H1 (cell line): ENCODE measurements at regions not wholly inside any gene's neighbourhood (a gene's known extent, or its start where the extent isn't known, plus 50 kb on each side); places are given as distances from the start of the nearest gene placed in this dataset.

Source experiments
- CREB1 ChIP-seq: IDR thresholded peaks from 2 replicates; pipeline ENCODE4 v1.6.1; 2012; ENCODE audit warnings: inconsistent platforms
- CTCF ChIP-seq, 3 experiments: IDR thresholded peaks; 1 replicate in 2 of 3; 2 replicates in 1 of 3; pipeline versions ENCODE4 v1.5.1 to v1.6.1; 2011; ENCODE audit warnings: low read length in 3 of 3, mild to moderate bottlenecking in 3 of 3, inconsistent platforms in 2 of 3, low read depth in 1 of 3, moderate library complexity in 1 of 3; ENCODE audit not compliant: insufficient read depth in 1 of 3; ENCODE audit errors: control extremely low read depth in 1 of 3
- EZH2 ChIP-seq: fragments of 200-600 bp; sonication (generic); IDR thresholded peaks from 2 replicates; pipeline ENCODE4 v1.7.1; 2012; ENCODE audit warnings: low read depth, mild to moderate bottlenecking, moderate library complexity, low read length, inconsistent platforms; ENCODE audit not compliant: severe bottlenecking
- GABPA ChIP-seq: IDR thresholded peaks from 2 replicates; pipeline ENCODE4 v1.6.1; 2011; ENCODE audit warnings: mild to moderate bottlenecking, low read length, moderate library complexity, borderline replicate concordance; ENCODE audit not compliant: insufficient read depth
- MAFK ChIP-seq: IDR thresholded peaks from 2 replicates; pipeline ENCODE4 v1.6.1; 2012; ENCODE audit warnings: low read depth, mild to moderate bottlenecking, improper control_type of control experiment, low read length
- MAX ChIP-seq: IDR thresholded peaks from 2 replicates; pipeline ENCODE4 v1.6.1; 2012; ENCODE audit warnings: inconsistent platforms
- POLR2A ChIP-seq, 2 experiments: IDR thresholded peaks; 1 replicate in 1 of 2; 2 replicates in 1 of 2; pipeline ENCODE4 v1.6.1; 2011; ENCODE audit warnings: low read depth in 2 of 2, low read length in 2 of 2, mild to moderate bottlenecking in 2 of 2; ENCODE audit errors: control extremely low read depth in 1 of 2
- POLR2AphosphoS5 ChIP-seq: IDR thresholded peaks from 2 replicates; pipeline ENCODE4 v1.6.1; 2011; ENCODE audit warnings: low read depth, low read length
- RAD21 ChIP-seq, 2 experiments: IDR thresholded peaks in 1 of 2; conservative IDR thresholded peaks in 1 of 2; 2 replicates each; pipeline ENCODE4 v1.6.1; 2011; ENCODE audit warnings: low read depth in 2 of 2, low read length in 2 of 2, improper control_type of control experiment in 1 of 2, inconsistent platforms in 1 of 2, mild to moderate bottlenecking in 1 of 2, moderate library complexity in 1 of 2
- SIN3A ChIP-seq, 2 experiments: IDR thresholded peaks in 1 of 2; conservative IDR thresholded peaks in 1 of 2; 2 replicates each; pipeline ENCODE4 v1.6.1; 2011 to 2012; ENCODE audit warnings: low read length in 2 of 2, improper control_type of control experiment in 1 of 2, low read depth in 1 of 2, mild to moderate bottlenecking in 1 of 2
- SP1 ChIP-seq: IDR thresholded peaks from 2 replicates; pipeline ENCODE4 v1.6.1; 2011; ENCODE audit warnings: low read depth, low read length
- SP2 ChIP-seq: IDR thresholded peaks from 2 replicates; pipeline ENCODE4 v1.6.1; 2012; ENCODE audit warnings: mild to moderate bottlenecking, low read length, inconsistent platforms
- TEAD4 ChIP-seq: IDR thresholded peaks from 2 replicates; pipeline ENCODE4 v1.6.1; 2012; ENCODE audit warnings: low read depth, low read length, inconsistent platforms, mixed read lengths
- YY1 ChIP-seq: IDR thresholded peaks from 2 replicates; pipeline ENCODE4 v1.6.1; 2011; ENCODE audit warnings: low read depth, mild to moderate bottlenecking, low read length

DNA sequence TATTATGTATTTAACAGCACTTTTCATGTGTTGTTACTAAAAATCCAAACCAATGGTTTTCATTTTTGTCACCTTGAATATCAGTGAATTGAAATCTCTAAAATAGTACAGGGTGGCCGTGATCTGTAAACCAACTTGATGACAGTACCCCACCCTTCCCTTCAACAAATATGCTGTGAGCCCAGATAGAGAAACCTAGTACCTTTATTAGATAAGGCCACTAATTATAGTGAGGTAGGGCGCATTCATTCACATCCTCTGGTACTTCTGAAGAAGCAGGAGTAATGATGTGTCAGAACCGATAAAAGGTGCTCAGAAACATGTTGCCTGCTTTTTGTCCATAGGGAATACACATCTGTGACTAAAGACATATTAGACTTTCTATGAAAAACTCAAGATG is 409.5 kb downstream of the GJA1 start:
- TF ChIP-seq CTCF (IDR thresholded peaks at IDR 0.05; ENCODE audit: control extremely low read depth in 1 of 3, insufficient read depth in 1 of 3, low read depth in 1 of 3, low read length in 3 of 3) (no peak), SP2 (no peak), POLR2A (IDR thresholded peaks at IDR 0.05; ENCODE audit: control extremely low read depth in 1 of 2, low read depth in 2 of 2, low read length in 2 of 2) (no peak), GABPA (no peak), MAFK (no peak), CREB1 (no peak), POLR2AphosphoS5 (no peak), YY1 (no peak), EZH2 (no peak), SIN3A (conservative IDR thresholded peaks at IDR 0.05 in 1 of 2, IDR thresholded peaks at IDR 0.05 in 1 of 2; ENCODE audit: low read depth in 1 of 2, low read length in 2 of 2) (no peak), RAD21 (IDR thresholded peaks at IDR 0.05 in 1 of 2, conservative IDR thresholded peaks at IDR 0.05 in 1 of 2; ENCODE audit: low read depth in 2 of 2, low read length in 2 of 2) (no peak), MAX (no peak), TEAD4 (no peak), SP1 (no peak)
